GM21447 (cell line): ENCODE measurements at regions not wholly inside any gene's neighbourhood (a gene's known extent, or its start where the extent isn't known, plus 50 kb on each side); places are given as distances from the start of the nearest gene placed in this dataset.
"Not testable (repeated sequence)": the region's sequence is repeated elsewhere in the genome, so short reads cannot be mapped to it uniquely, and the experiment has no call there.

ENCODE experiments used
- ATAC-seq: cut with Tn5 transposase; IDR thresholded peaks from one replicate; pipeline ENCODE4 v1.9.1; 2021; ENCODE audit not compliant: unreplicated experiment

DNA sequence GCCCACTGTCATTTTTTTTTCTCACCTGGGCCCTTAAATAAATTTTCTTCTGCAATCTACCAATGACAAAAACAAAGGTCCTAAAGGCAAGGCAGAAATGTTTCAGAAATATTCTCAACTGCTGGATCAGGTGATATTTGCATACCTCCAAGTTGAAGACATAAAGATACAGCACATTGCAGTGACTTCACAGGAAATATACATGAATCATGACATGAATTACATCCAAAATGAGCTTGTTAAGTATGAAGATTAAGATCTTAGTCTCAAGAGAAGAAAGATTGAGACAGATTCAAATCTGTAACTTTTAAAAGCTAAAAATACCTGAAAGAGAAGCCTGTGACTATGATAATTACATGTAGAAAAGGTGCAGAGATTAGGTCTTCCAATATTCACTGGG lies 207.8 kb downstream of the SIPA1L2 start:
- no peak for ATAC-seq

DNA sequence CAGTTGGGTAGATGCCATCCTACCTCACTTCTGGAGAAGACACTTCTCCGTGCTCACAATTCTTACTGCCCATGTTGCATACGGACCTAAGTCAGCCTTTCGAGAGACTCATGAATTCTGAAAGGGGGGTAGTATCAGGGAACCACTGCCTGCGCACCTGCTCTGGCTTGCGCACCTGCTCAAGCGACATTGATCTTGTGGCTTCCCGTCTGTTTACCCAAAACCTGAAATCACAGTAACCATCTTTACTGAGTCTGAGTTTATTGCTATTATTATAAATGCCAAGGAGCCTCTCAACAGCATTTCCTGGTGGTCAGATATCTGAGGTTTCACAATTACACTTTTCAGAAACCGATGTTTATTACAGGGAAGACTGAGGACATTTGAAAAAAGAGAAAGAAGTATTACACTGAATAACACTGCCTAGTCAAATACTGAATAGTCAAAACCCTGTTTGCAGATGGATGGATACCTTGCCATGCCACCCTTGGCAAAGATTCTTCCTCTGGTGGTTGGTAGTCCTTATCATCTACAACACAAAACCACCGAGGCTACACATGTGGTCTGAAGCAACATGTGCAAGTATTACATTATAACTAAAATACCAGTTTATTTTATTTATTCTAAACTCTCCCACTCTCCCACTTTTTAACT lies 208.7 kb downstream of the SIPA1L2 start:
- ATAC-seq, result no peak

DNA sequence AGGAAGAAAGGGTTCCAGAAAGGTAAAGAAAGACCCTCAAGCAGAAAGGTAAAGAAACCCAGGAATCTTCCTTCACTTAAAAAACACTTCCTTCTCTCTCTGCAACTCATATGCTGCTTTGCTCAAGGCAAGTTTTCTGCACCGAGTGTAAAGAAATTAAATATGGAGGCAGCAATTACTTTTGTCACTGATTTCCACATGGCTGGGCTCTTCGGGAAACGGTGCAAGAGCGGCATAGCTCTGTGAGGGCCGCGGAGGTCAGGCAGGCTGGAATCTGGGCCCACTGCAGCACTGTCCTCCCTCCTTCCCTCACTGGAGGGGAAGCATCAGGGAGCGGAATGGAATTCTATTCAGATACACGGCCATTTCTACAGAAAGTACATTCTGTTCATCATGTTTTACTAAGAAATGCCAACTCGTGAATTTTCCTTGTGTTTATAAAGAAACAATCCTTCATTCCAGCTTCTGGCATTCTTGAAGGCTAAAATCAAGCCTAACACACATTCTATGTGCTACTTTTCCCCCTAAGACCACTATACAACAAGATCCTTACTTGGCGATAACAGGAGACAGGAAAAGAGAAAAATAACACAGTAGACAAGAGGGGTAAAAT lies 212.2 kb downstream of the SIPA1L2 start:
- no peak for ATAC-seq

DNA sequence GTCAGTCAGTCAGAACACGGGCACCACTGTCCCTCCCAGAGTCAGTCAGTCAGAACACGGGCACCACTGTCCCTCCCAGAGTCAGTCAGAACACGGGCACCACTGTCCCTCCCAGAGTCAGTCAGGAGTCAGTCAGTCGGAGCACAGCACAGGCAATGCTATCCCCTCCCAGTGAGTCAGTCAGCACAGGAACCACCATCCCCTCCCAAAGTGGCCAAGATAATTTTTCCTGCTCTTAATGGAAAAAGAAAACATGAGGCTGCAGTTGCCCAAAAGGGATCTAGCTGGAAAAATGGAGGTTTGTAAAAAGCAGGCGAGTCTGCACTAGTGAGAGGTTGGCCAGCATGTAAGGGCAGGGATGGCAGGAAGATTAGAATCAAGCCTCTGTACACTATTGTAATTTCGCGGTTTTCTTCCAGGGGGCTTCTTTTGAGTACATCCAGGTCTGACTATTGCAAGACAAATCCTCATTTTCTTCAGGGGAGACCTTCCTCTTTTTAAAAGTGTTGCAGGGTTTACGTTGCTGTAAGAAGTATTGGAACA lies 213.8 kb downstream of the SIPA1L2 start:
- ATAC-seq, result no peak

DNA sequence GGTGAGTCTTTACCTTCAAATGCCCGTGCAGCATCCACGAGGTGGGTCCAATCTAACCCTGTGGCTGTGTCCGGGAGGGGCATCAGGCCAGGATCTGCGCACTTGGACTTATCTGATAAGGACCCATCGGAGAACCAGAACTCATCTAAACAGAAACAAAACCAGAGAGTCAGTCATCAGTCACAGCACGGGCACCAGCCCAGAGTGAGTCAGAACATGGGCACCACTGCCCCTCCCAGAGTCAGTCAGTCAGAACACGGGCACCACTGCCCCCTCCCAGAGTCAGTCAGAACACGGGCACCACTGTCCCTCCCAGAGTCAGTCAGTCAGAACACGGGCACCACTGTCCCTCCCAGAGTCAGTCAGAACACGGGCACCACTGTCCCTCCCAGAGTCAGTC lies 214.5 kb downstream of the SIPA1L2 start:
- not testable (repeated sequence) for ATAC-seq

DNA sequence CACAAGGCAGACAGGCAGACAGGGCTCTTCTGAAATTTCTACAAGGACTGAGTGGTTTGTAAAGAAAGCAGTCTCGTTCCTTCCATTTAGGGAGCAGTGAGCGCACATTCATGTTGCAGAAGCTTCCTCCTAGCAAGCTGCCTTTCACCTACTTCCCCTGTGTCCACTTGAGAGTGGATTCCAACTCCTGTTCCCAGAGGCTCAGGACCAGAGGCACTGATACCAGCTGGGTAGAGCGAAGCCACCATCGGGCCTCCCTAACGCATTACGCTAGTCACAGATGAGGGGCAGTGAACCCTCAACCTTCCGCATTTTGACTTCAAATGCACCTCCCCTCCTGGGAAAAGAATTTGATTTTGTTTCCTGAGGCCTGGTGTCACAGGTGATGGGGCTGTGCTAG lies 215.8 kb downstream of the SIPA1L2 start:
- no peak for ATAC-seq

DNA sequence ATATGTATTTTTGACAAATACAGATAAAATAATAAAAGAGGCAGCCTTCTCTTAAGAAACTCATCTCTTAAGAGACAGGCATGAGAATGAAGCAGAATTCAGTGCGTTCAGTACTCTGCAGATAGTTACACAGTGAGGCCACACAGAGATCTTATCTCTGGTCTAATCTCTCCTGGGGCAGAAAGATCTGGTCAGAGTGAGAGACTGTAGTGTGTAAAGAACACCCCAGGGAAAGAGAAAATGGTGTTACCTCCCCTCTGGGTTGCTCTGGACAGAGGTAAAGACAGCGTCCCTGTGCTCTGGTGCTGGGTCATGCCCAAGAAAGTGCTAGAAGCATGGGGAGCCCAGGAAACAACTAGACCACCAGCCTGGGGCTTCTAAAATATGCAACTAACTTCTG lies 216.3 kb downstream of the SIPA1L2 start:
- no peak for ATAC-seq

DNA sequence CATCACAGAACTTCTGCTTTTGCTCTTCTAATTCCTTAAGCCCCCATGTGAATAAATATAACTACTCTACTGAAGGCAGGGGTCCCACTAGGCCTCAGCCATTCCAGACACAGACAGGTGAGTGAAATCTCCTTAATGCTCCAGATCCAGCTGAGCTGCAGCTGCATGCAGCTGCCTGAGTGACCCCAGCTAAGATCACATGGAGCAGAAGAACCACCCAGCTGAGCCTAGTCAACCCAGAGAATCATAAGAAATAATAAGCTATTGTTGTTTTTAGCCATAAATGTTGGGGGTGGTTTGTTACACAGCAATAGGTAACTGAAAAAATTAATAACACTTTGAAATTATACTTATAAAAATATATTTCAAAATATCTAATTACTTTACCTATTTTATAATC lies 220.3 kb downstream of the SIPA1L2 start:
- no peak for ATAC-seq

DNA sequence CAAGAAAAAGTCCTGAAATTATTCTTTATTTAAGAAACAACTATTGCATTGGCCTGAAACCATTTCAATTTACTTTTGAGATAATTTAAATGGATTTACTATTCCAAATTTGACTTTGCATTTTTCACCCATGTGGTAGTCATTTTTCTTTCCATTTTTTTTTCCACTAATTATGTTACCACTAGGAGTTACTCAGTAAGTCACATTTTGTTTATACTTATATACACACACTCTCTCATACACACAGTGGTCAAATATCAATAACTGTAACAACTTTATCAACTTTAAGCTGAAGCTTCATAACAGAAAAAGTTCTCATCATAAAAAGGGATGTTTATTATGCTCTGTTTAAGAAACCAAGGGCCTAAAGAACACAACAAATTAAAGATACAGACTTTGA lies 222.8 kb downstream of the SIPA1L2 start:
- ATAC-seq, result no peak

DNA sequence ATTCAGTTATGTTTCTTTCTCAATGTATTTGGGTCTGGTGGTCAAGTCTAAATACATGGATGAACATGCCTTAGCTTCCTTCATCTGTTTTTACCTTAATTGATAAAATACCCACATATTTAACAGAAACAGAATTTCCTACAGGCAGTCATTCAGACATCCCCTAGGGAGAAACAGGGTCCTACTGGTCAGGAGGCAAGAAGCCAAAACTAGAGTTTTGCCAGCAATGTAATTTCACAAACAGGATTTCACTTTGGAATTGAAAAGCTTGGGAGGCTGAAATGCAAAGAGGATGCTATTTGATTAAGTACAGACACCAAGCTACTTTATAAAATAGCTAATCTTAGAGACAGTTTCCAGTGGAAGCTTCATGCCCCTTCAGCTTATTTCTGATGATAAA lies 224.2 kb downstream of the SIPA1L2 start:
- ATAC-seq, result no peak

DNA sequence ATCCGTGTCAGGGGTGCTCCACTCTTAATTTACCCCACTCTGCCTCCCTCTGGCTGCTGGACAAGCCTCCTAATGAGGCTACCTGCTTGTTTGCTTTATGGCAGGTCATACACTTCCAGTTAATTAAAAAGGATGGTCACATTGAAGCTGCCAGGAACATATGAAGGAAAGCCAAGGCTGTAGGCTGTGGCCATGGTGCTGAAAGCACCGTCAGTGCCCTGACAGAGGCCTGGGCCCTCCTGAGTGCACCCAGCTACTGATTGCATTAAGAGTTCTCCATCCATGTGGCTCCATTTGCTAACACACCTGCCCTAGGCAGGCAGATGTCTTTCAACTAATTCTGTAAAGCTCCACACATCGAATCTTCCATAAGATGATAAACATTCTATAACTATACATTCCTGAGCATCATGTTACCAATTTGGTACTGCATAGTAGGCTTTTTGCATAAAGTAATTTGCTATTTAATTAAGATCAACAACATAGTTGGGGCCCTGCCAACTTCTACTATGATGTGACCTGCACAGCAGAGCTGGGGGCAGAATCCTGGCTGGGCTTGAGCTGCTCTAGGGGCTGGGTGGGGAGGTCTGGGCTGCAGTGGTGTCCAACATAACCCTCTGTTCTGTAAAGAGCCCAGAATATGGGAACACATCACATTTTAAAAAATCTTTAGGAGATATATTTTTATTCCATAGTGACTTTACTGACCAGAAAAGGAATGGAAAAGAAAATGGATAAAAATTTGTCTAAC lies 224.8 kb downstream of the SIPA1L2 start:
- no peak for ATAC-seq

DNA sequence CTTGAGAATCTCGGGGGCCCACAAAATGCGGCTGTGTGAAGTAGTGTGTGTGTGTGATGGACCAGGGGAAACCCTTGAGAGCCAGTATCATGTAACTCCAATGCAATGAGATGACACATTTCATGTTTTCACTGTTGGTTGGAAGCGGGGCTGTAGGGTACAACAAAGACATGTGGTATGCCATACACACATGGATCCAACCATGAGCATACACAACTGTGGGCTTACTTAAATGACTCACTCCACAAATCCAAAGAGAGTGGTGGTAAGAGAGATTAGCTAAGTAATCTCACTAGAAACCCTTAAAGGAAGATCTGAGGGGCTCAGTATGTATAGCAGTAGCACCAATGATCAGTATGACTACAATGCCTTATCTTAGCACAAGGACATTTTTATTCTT lies 225.7 kb downstream of the SIPA1L2 start:
- no peak for ATAC-seq

DNA sequence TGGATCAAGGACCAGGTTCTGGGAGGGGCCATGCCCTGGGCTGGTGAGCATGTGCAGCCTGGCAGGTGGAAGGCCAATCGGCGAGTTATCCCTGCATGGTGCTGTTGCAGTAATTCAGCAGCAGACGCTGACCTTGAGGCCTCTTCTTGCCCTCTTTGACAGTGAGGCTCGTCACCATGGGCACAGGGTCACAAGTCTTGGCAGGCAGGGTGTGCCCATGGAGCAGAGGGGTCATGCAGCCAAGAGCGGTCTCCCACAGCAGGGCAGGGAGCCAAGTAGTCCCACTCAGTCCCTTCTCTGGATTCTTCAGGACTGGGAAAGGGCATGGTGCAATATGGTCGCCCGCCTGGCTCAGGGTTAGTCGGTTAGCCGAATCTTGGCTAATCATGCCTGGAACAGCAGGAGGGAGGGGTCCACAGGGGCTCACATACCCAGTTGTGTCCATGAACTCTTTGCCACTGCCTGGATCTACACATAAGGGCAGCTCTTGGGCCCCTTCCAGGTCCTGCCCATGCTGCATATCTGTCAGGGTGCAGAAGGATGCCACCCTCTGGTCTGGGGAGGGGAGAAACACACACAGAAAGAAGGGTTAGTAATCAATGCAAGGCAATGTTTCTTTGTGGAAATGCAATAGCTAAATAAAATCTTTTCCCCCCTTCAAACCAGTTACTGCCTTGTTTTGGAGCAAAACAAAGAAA lies 226.8 kb downstream of the SIPA1L2 start:
- ATAC-seq, result no peak

DNA sequence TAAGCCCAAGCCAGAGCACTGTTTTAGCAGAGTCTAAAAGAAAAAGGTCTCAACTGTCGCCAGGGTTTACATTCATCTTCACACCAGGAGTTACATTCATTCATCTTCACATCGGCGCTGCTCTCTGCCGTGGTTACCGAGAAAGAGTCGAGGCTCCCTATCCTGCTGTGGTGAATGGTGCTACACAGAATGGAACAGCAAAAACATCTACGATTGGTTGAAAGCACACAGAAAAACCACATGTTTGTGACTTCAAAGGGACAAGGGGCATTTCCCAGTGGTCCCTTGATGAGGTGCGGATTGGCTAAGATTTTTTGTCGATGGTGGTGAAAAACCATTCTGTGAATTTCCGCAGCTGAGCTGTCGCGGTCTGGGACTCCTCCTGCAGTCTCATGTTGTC lies 231.1 kb downstream of the SIPA1L2 start:
- no peak for ATAC-seq

DNA sequence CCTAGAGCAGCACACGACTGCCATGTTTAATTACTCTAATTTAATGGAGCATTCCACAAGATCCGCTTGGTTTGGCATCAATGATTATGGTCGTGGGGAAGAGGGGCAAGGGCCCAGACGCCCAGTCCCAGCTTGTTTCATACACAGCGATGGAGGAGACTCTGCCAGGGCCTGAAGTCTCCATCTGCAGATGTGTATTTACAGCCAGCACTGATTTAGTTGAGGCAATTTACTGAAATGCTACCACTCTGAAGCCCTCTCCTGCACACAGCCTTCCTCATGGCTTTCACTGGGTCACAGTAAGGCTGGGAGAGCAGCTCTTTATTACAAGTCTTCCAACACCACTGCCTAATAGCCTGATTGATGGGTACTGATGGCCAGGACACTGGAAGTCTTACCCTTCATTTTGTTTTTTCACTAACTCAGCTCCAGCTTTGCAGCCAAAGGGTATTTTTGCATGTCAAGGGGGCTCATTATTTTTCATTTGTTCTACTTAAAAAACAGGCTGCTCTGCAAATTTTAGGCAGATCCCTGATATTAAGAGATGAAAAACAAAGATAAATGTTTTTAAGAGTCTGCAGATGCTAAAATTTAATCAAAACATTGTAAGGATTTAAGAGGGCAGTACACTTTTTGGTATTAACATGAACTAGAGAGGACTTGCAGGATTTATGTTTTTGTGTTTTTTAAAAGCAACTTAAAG lies 236.3 kb downstream of the SIPA1L2 start:
- ATAC-seq, result no peak

DNA sequence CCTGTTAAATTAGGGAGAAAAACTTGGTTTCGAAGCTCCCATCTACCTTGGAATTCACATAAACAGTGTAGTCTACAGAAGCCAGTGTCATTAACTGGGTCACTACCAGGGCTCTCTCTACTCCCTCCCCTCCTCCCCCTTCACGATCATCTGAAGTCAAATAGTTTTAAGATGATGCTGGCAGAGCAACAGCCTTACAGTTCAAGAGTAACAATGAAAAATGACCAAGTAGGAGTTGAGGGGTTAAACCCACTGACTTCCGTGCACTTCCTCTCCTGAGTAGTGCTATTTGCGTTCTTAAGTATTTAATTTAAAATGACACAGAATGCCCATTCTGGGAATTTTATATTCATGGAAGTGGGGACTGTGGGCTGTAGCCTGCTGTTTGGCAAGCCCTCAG lies 236.9 kb downstream of the SIPA1L2 start:
- no peak for ATAC-seq

DNA sequence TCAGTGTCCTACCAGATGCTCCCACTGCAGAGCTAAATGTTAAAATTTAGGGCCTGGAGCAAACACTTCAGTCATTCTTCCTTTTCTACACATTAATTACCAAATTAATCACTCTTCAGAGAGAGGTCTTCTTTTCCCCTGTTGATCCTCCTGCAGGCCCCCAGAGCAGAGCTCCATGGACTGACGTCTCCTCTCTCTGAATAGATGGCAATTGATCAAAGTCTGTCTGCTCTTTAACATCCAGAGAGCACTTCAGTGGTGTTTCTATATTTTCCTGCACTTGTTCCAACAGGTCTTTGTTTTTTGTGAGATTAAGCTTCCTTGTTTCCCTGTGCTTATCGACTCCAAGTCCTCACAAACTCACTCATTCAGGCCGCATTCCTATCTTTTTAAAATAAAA lies 239.3 kb downstream of the SIPA1L2 start:
- ATAC-seq, result no peak

DNA sequence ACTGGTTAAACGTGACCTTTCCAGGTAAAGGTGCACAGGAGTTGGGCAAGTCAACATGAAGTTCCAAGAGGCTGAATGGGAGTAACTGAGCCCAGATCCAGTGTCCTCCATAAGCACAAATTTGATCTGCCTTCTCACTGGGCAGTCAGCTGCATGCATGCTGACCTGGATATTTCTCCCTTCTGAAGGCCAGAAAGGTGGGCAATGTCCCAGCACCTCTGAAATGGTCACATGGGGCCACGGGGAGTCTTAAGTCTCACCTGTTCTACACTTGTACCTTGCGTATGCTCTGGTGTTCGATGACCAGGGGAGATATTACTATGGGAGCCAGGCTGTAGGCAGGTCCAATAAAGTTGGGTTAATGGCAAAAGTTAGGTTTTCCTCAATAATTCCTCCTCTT lies 240.2 kb downstream of the SIPA1L2 start:
- ATAC-seq, result no peak

DNA sequence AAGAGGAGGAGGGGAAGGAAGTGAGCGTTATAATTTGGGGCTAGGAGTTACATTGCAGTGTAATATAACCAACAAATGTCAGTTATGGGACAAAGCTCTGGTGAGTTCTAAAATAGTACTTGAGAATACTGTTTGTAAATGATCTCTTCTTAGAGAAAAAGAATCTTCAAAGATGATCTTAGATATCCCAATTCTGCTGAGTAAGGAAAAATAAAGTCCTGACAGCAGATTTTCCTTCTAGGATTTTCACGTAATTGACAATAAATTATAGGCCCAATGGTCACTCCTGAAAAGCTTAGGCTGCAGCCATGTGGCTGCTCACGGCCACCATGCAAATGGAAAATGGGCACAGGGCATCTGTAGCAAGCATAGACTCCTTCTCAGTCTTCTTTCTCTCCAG lies 241.6 kb downstream of the SIPA1L2 start:
- no peak for ATAC-seq

DNA sequence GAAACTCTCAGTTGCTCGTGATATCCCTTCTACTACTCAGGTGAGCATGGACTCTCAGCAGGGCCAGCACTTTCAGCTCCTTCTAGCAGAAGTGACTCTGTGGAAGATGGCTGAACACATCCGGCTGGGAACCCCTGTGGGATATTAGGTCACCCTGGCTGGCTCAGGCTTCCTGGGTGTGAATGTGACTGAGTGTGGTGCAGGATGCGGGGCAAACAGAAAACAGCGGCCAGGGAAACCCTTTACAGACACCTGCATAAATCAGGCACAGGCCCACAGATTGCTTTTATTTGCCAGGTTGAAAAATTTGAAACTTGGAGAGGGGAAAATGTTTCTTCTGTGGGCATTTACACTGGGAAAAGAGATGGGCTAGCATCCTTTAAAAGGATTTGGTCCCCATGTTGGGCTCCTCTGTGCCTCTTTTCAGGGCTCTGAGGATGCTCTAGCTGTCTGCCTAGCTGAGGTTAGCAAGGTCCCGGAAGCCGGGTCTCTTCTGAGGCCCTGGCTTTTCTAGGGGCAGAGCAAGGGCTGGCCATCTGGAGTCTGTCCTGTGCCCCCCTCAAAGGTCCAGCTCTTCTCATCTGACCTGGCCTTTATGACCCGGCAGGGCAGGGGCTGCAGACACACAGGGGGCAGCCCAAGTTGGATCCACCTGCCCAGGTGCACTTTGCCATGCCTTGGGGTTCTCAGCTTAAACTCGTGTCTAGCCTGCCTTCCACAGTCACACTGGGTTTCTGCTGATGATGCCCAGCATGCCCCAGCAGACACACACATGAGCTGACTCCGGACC lies 243.0 kb downstream of the SIPA1L2 start:
- no peak for ATAC-seq
